ENCODE measurements at regions not wholly inside any gene's neighbourhood (a gene's known extent, or its start where the extent isn't known, plus 50 kb on each side); places are given as distances from the start of the nearest gene placed in this dataset.

DNA sequence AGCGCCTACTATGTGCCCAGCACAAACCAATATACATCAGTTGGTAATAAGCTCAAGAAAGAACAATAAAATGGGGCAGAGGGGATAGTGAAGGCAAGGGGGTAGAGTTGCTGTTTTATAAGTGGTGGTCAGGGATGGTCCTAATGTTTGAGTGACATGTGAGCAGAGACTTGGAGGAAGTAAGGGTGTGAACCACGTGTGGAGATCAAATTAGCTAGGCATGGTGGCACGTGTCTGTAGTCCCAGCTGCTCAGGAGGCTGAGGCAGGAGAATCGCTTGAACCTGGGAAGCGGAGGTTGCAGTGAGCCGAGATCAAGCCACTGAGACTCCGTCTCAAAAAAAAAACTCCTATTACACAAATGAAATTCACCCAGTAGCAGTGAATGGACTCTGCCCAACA, 56.5 kb downstream of the IRX6 start:
- no peak for DNase-seq (ENCODE audit: low spot score)

DNA sequence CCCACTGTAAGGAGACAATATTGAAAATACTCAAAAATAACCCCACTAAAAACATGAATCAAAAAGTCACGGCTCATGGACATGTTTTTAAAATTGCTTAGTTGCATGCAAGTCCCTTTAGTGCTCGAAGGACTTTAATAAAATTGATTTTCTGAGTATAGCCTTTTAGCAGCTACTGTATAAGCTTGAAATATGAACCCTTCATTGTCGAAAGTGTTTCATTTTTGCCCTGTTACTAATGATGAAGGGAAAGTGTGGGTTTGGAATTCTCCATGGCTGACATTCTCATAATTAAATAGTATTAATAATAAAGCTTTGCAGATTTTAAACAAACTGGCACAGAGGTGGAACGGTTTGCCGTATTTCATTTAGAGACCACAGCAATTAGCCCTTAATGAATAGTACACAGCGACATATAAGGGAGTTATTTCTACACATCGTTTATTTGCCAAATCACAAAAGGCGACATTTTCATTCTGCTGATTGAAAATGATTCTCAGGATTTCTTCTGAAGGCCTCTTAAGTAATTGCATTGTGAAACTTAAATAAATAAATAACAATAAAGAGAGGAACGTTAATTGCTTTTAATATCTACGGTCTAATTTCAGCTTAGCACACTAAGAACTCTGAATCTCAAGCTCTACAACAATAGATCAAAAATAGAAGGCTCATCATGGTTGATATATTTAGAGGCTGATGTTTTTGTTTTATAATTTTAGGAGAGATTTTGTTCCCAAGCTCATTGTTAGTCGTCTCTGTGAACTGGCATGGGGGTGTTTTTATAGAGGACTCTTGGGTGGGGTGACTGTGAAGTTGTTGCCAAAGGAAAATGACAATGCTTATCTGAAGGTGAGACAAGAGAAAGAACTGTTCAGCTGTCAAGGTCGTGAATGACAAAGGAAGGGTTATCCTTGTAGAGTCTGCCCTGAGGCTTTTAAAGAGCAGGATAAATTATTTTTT, 60.6 kb downstream of the IRX6 start:
- no peak for DNase-seq (ENCODE audit: low spot score)

DNA sequence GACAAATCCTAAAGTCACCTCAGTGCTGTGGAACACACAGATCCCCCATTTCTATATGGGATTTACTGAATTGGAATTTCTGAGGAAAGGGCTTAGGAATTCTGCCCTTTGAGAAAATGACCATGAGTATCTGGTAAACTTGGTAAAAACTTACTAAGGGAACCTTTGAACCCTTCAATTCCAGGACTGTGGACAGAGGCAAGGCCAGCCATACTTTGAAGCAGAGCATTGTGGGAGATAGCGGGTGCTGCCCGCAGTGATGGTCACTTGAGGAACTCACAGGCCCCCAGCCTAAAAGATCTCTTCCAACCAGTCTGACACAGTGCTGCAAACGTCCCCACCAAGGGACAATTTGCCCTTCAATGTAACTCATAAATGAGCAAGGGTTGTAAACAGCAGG, 61.4 kb downstream of the IRX6 start:
- no peak for DNase-seq (ENCODE audit: low spot score)

DNA sequence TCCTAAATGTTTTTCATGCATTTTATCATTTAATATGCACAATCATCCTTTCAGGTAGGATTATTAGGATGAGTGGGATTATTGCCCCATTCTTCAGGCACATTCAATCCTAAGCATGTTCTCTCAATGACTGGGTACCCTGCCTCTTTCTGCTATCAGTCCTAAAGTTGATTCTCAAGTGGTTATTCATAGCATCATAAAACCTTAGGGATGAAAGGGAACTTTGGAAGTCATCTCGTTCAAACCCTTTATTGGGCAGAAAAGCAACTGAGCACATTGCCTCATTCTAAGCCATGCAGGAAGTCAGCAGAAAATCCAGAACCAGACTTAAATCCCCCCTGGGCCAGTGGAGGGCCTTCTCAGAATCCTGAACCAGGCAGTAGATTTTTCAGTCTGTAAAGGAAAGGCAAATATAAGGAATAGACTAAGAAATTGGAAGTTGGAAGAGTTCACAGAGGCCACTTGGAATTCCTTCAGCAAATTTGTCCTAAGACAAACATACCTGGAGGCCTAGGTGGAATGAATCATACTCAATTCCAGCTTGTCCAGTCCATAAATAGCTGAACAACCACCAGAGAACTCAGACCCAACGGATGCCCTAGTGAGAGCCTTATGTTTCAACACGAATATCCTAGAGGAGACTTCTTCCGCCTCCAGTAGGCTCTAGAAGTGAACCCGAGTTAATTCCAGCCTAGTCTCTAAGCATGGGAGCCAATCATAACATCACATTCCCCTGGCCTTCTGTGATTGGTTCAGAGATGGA, 62.7 kb downstream of the IRX6 start:
- no peak for DNase-seq (ENCODE audit: low spot score)

DNA sequence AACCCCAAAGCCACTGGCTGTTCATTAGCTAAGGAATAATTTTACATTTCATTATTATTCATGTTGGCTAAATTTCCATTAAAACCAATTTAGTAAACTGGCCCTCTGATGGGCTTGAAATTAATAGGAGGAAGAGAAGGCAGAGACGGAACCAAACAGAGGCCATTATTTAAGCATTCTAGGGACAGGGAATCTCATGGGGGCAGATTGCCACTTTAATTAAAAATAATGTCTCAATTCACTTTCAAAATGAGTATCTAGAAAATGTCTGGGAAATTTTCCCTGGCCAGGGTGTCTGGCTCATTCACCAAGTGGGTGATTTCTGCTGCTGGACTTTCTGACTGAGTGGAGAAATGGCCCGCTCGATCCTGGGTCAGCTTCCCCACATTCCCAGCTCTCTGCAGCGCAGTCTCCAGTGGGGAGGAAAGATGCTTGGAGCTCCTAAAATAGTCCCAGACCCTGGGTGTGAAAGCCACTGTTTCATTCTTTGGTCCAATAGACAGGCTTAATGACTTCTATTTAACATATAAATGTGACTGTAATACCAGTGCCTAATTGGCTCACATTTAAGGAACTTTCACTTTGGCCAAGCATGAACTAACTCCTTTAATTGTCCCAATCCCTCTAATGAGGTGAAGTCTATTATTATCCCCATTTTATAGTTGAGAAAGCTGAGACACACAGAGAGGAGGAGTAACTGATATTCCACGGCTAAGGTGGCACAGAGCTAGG, 64.3 kb downstream of the IRX6 start:
- DNase-seq (ENCODE audit: low spot score) = no peak

DNA sequence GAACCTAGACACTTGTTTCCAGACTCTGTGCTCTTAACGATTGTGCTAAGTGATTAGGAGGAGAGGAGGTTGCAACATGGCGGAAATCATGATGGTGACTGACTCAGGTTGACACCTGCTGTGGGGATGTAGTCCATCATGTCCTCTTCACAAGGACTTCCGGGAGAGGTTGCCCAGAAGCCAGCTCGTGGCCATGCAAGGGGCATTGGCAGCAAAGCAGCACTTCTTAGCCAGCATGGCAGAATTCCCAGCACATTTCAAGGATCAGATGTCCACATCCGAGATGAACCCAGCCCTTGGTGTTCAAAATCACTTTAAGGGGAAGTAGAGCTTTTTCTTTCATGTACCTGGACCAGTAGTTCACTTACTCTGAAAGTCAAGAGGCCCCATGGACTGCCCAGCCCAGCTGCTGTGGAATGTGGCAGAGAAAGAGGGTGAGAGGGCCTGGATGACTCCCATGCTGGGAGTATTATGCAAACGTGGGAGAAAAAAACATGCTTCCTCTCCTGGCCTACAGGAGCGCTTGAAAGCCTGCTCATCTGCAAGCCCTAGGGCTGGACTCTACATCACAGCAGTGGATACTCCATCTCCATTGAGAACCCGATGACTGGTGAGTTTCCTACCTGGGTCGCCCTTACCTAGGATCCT, 65.5 kb downstream of the IRX6 start:
- DNase-seq (ENCODE audit: low spot score) = peak; percentile 12

DNA sequence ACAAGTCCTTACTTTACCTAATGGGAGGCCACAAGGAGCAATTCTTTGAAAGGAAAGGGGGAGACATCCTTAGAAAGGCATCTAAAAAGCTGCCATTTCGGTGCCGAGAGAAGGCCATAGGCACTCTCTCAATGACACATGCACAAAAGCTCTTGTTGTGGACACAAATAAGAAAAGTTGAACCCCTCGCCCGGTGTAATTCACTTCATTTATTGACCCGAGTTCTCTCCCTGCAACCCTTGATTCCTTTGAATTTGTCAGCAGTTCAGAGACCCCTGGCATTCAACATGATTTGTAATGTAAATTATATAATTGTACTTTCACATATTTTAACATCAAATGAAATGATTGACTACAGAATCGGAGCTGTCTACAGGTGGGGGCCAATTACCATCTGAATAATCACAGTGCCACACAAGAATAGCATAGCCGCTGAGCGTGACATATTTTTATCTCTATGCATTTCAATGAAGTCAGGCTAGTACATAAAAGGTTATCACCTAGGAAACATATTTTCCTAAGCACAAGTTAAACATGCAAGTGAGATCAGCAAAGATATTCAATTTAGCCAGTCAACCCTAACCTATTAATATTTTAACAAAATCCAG, 66.7 kb downstream of the IRX6 start:
- no peak for DNase-seq (ENCODE audit: low spot score)

DNA sequence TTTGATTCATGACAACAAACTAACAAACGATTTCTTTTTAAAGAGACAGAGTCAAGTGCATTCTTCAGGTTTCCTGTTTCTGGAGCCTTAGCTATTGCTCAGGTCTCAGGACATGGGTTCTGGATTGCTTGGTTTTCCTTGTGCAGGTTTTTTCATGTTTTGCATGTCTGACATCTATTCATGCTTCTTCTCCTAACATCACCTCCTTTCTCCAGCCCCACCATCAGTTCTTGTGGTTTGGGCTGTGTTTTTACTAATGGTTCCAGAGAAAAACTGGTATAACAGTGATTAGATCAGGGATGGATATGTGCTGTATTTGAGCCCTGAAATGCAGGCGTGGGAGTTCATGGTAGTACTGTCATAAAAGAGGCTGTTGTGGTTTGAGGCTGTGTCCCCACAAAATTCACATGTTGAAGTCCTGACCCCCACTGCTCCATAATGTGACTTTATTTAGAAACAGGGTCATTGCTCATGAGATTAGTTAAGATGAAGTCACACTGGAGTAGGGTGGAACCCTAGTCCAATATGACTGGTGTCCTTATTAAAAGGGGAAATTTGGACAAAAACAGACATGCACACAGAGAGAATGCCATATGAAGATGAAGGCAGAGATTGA, 67.9 kb downstream of the IRX6 start:
- DNase-seq (ENCODE audit: low spot score) = no peak

DNA sequence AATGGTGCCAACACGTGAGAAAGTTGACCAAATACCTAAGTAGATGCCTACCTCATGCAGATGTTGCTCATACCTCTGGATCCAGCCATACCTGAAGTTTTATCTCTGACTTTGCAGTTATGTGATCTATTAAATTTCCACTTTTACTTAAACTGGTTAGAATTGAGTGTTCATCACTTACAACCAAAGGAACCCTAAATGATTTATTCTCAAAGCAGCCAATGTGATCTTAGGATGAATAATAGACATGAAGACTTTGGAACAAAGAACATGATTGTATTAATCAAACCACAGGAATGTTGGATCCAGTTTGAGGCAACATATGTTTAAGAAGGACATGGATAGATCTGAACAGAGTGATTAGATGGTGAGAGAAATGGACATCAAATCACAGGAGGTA, 68.7 kb downstream of the IRX6 start:
- DNase-seq (ENCODE audit: low spot score) = no peak

DNA sequence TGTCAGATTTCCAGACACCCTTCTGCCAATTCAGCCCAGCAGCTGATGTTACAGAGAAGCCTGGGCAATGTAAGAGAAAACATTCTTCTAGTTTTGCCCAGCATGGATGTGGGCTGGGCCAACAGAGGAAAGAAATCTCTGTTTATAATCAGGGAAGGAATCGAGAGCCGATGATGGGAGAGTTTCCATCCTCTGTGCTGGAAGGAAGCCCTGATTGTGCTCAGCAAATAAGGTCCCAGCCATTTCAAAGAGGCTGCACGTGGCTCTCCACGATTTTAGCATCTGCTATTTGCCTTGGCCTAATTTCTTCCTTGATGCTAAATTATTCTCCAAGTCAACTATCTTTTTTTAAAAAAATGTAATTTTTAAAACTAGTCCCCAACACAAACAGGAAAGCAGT, 70.0 kb downstream of the IRX6 start:
- peak; percentile 38 for DNase-seq (ENCODE audit: low spot score)

DNA sequence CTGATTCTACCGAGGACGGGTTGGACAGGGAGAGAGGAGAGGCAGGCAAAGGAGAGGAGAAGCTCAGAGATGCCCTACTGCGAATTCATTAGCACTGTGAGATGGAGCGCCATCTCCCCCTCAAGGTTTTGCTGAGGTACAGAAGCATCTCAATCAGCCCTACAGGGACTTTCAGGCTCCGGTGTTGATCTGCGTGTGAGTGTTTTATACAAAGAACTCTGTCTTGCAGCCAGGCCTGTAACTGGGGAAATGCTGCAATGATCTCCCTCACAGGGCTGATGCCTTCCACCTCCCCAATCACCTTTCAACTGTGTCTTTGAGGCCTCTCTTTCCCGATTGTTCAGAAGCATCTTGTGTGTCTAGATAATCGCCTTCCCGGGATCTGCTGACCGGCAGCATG, 74.8 kb downstream of the IRX6 start:
- no peak for DNase-seq (ENCODE audit: low spot score)

DNA sequence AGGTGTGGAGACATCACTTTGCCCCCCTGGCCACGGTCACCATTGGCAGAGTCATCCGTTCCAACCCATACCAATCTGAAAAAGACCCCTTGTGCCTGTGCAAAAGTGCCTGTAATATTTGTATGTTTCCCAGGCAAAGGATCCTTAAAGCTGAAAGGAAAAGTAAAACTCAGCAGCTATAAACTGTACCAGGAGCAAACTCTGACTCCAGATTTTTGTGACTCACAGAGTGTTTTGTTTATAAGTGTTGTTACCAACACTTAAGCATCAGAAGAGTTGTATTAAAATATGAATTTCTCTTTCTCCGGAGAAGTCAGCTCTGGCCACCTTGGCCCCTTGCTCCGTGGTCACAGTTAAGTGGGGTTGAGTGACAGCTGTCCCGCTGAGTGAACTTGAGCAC, 75.9 kb downstream of the IRX6 start:
- no peak for DNase-seq (ENCODE audit: low spot score)

DNA sequence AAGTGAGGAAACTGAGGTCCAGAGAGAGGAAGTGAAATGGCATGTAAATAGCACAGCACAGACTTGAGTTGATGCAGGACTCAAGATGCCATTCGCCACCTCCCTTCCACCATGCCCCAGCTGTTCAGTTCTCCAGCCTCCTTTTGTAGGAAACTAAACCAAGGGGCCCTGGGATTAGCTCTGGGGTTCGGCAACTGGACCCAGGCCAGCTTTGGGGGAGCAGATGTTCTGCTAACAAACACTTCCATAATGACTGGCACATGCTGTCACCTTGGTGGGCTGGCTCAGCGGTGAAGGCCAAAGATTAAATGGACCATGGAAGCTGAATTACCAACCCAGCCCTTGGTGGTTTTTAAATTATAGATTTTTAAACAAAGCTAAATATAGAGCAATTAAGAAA, 77.0 kb downstream of the IRX6 start:
- DNase-seq (ENCODE audit: low spot score) = no peak

DNA sequence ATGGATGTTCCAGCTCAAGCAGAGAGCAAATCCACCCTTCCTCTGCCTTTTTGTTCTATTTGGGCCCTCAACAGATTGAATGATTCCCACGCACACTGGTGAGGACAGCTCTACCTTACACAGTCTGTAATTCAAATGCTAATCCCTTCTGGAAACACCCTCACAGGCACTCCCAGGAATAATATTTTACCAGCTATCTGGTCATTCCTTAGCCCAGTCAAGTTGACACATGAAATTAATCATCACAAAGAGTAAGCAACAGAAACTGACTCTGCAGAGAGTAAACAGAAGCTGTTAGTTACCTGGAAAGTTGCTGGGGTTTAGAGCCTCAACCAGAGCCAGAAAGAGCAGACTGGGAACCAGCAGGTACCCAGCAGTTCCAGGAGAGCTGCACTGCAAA, 75.5 kb upstream of the MMP2 start:
- DNase-seq (ENCODE audit: low spot score) = no peak

DNA sequence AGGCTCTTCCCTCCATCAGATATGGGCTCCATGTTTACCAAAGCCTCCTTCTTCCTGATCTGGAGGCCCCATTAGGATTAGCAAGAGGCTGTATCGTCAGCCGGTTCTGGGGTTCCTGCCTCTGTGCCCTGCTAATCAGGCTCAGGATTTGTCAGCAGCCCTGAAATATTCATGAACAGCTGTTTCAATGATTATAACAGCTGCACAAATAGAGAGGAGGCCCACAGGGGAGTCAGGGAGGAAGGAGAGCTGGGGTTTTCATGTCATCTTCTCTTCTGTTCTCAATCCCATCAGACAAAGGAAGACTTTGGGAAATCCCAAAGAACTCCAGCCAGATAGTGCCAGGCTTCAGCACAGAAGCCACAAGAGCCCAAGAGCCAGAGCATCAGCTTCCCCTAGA, 72.3 kb upstream of the MMP2 start:
- no peak for DNase-seq (ENCODE audit: low spot score)

DNA sequence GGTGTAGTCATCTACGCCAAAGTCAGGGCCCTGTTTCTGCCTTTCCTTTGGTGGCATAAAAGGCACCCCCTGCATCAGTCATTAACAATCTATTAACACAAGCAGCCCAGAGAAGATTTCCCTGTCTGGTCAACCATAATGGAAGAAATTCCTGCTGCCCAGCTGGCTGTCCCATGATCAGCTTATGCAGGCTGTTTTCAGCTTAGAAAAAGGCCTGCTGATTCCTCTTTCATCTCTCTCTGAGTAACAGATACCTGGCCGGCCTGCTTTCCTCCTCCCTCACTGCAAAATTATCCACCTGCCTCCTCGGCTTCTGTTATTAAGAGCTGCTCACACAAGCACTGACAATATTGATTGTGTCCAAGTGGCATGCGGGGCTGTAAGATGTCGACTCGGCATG, 70.3 kb upstream of the MMP2 start:
- no peak for DNase-seq (ENCODE audit: low spot score)

DNA sequence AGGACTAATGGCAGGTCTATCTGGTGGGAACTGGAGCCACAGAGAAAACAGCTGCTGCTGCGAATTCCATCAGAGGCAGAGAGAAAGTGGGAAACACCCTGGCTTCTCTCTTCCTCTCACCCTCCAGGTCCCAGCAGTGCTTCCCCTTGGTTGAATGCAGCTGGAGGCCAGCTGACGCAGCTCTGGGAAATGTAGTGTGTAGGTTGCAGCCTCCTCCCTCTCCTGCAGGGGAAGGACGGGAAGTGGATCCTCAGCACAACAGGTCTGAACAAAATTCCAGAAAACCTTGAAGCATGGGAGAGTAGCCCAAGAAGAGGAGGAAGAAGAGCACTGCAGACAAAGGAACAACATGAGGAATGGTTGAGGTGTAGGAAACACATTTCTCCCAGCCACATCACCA, 67.8 kb upstream of the MMP2 start:
- DNase-seq (ENCODE audit: low spot score) = no peak

DNA sequence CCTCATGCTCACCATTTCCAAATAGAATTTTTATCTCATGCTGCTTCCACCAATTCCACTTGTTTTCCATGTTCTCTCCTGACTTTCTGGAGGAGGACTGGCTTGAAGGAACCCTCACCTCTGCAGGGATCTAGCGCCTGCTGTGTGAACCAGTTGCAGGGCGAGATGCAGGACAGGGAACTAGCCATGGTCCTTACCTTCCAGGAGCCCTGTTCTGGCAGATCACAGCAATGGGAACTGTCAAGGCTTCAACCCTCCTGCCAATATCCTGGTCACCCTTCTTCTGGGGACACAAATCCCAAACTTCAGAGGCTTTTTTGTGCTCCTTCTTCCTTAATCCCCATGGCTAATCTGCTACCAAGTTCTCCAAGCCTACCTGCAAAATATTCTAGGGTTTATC, 60.4 kb upstream of the MMP2 start:
- DNase-seq (ENCODE audit: low spot score) = no peak

DNA sequence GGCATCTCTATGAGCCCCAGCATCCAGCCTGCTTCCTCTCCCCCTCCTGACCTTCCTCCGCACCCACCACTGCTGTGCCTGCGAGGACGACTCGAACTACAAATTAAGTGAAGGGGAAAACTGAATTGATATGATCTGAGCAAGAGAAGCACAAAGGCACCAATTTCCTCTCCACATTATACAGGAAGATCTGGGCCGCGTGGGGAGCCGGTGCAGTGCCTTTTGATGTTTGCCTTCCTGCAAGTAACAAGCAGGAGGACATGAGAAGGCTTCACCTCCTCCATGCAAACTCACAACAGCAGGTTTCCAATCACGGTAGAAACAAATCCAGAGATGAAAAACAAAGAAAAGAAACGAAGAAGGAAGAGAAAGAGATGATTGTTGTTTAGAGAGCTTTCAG, 57.8 kb upstream of the MMP2 start:
- DNase-seq (ENCODE audit: low spot score) = no peak

DNA sequence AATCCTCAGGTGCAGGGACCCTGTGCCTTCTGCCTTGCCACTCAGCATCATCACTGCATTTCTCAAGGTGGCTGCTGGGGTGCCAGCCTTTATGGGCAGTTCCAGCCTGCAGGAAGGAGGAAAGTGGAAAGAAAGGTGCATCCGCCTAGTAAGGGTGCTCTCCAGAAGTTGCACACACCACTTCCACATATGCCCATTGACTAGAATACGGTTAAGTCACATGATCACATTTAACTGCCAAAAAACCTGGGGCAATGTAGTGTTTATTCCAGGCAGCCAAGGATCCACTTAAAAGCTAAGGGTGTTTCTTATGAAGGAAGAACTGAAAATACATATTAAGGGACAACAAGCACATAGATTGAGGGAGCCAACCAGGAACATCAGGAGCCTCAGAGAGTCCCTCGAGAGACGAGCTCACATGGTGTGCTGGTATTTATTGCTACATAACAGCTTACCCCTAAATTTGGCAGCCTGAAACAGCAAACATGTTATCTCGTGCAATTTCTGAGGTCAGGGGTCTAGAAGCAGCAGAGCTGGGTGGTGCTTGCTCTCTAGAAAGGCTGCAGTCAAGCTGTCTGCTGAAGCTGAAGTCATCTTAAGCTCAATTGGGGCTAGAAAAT, 52.0 kb upstream of the MMP2 start:
- no peak for DNase-seq (ENCODE audit: low spot score)
